Heart left ventricle (tissue), 16 donors: ENCODE measurements at regions not wholly inside any gene's neighbourhood (a gene's known extent, or its start where the extent isn't known, plus 50 kb on each side); places are given as distances from the start of the nearest gene placed in this dataset.

Source experiments
- ATAC-seq, 4 donors: fragments of 200-7000 bp; cut with Tn5 transposase; one replicate each; pipeline ENCODE4 v1.9.1; 2020 to 2022; ENCODE audit warnings: moderate library complexity in 4 of 4, mild to moderate bottlenecking in 3 of 4, moderate number of reproducible peaks in 1 of 4
- DNase-seq, 5 donors: peaks; one replicate each; pipeline ENCODE4 v3.0.0-alpha.2; 2020
- H3K27ac ChIP-seq, 12 donors: fragments of 200-600 bp; sonication (generic) in 4 of 12; one replicate each; pipeline versions ENCODE4 v1.5.0 to v1.8.0; 2016 to 2022; ENCODE audit warnings: mild to moderate bottlenecking in 2 of 12
- H3K27me3 ChIP-seq, 9 donors: fragments of 200-600 bp; sonication (generic) in 2 of 9; one replicate each; pipeline versions ENCODE4 v1.5.1 to v1.8.0; 2016 to 2022; ENCODE audit warnings: mild to moderate bottlenecking in 3 of 9
- H3K36me3 ChIP-seq, 9 donors: fragments of 200-600 bp; sonication (generic) in 2 of 9; one replicate each; pipeline versions ENCODE4 v1.5.0 to v1.8.0; 2018 to 2022; ENCODE audit warnings: mild to moderate bottlenecking in 2 of 9
- H3K4me1 ChIP-seq, 12 donors: fragments of 200-600 bp; sonication (generic) in 4 of 12; one replicate each; pipeline versions ENCODE4 v1.5.0 to v1.8.0; 2016 to 2022; ENCODE audit warnings: mild to moderate bottlenecking in 3 of 12
- H3K4me3 ChIP-seq, 12 donors: fragments of 200-600 bp; sonication (generic) in 4 of 12; one replicate each; pipeline versions ENCODE4 v1.5.0 to v1.8.0; 2017 to 2022; ENCODE audit warnings: mild to moderate bottlenecking in 9 of 12, moderate library complexity in 4 of 12
- H3K9me3 ChIP-seq, 12 donors: fragments of 200-600 bp; sonication (generic) in 4 of 12; one replicate each; pipeline versions ENCODE4 v1.5.0 to v1.8.0; 2016 to 2022; ENCODE audit warnings: mild to moderate bottlenecking in 1 of 12
- POLR2A ChIP-seq, 2 donors: fragments of 450-650 bp; IDR thresholded peaks; one replicate each; pipeline ENCODE4 v1.6.1; 2017; ENCODE audit warnings: antibody characterized with exemption in 2 of 2, mild to moderate bottlenecking in 2 of 2, moderate library complexity in 2 of 2
- WGBS, 4 donors: extraction: QIAGEN DNeasy Blood & Tissue Kit in 2 of 4; methylation state at CpG; one replicate each; pipeline versions ENCODE4 v1.1.5 to v1.1.7; 2013 to 2018; 5-methylcytosine and 5-hydroxymethylcytosine counted together
- intact Hi-C, 10 donors: fragments of 100-400 bp; cut with DNase I; formaldehyde crosslinking; loops; one replicate each; pipeline versions ENCODE4 v1.11.1 to v1.14.2; 2022
- TF ChIP-seq, protein P1 (sequence below), 12 donors: fragments of 200-600 bp; sonication (generic) in 4 of 12; IDR thresholded peaks; one replicate each; pipeline versions ENCODE4 v1.5.0 to v1.8.0; 2018 to 2022; ENCODE audit warnings: antibody characterized with exemption in 12 of 12, mild to moderate bottlenecking in 5 of 12
- donor health status: ischemic (EF 13 %, LVEDD 7.1; RV severe dilation, severe dysfunction).
- donor health status: healthy with polysubstance abuse.
- donor health status: DM: no; HTN: yes; CAD: no.
- donor health status: DM: no; HTN: no; CAD: no.
- donor health status: ischemic (EF 25% LVEDD 6.9; RV normal size, moderate dysfunction).
- donor health status: ischemic (EF 25% LVEDD 5.7; RV mildly dilated, moderate dysfunction).
- donor health status: healthy.
- donor health status: DM: yes; HTN: yes; CAD: no.
- donor health status: ischemic (EF 35%, LVEDD 5.7; RV mildly dilated, moderate dysfunction).
- donor health status: nonischemic (EF 11% LVEDD 7.7; RV severe dilation, severe dysfunction).
- donor health status: DM: yes; HTN: yes; CAD: no.
- donor health status: PGD.
- donor health status: ischemic (EF 29% LVEDD 5.4; RV normal size, mild dysfunction).
- donor health status: nonischemic (EF 23%, LVEDD 6.1; RV moderate dilation, normal function).

DNA sequence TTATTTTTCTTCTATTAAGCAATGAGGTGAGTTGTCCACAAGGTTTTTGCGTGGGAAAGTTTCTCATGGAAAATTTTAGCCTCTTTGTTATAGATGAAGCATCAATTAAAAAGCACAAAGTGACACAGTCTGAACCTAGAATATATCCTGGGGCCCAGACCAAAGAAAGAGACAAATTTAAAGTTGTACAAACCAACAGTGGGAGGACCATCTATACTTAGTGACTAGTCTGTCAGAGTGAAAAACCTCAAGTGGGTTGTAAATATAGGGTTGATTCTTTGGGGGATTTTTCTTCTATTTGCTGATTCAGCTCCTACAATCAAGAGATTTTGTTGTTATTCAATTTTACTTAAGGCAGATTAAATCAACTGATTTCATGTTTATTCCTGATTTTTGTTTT is 256.2 kb downstream of the SATB2 start:
- WGBS, 4 donors, result 71 to 82% (median 74%) methylated on average over 1 of the region's 1 CpG
- no peaks in the 10 kb centered on the region for H3K27me3 ChIP-seq
- intact Hi-C loops, result no loop called here
- H3K36me3 ChIP-seq, result no peaks in the 10 kb centered on the region
- TF ChIP-seq POLR2A (IDR thresholded peaks at IDR 0.05), result no peak
- TF ChIP-seq, protein P1, sequence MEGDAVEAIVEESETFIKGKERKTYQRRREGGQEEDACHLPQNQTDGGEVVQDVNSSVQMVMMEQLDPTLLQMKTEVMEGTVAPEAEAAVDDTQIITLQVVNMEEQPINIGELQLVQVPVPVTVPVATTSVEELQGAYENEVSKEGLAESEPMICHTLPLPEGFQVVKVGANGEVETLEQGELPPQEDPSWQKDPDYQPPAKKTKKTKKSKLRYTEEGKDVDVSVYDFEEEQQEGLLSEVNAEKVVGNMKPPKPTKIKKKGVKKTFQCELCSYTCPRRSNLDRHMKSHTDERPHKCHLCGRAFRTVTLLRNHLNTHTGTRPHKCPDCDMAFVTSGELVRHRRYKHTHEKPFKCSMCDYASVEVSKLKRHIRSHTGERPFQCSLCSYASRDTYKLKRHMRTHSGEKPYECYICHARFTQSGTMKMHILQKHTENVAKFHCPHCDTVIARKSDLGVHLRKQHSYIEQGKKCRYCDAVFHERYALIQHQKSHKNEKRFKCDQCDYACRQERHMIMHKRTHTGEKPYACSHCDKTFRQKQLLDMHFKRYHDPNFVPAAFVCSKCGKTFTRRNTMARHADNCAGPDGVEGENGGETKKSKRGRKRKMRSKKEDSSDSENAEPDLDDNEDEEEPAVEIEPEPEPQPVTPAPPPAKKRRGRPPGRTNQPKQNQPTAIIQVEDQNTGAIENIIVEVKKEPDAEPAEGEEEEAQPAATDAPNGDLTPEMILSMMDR (IDR thresholded peaks at IDR 0.05), result no peak
- H3K4me1 ChIP-seq, result no peaks in the 10 kb centered on the region
- ATAC-seq, result no peak
- H3K9me3 ChIP-seq, result no peaks in the 10 kb centered on the region
- no peak overlapping the region for H3K27ac ChIP-seq
- H3K4me3 ChIP-seq, result no peak overlapping the region
- no peak for DNase-seq

DNA sequence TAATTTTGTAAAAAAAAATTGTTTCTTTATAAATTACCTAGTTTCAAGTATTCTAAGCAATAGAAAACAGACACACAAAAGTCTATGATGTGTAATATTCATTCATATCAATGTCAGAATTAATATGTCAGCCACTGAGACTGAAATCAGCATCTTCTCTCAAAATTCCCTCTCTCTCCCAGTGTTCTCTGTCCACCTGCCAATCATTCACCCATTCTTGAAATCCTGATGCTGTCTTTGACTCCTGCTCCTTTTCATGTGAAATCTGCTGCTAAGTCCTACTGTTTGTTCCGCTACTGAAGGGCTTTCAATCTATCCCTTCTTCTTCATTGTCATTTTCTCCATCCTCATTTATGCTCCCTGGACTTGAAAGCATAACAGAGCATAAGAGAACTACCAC is 257.9 kb downstream of the SATB2 start:
- H3K4me3 ChIP-seq, result no peak overlapping the region
- WGBS, 4 donors, result 81 to 91% (median 88%) methylated on average over 1 of the region's 1 CpG
- TF ChIP-seq, protein P1 (IDR thresholded peaks at IDR 0.05), result no peak
- no peak for TF ChIP-seq POLR2A (IDR thresholded peaks at IDR 0.05)
- no peak for ATAC-seq
- H3K36me3 ChIP-seq, result no peaks in the 10 kb centered on the region
- intact Hi-C loops, result no loop called here
- no peaks in the 10 kb centered on the region for H3K4me1 ChIP-seq
- no peak overlapping the region for H3K27ac ChIP-seq
- no peak for DNase-seq
- no peaks in the 10 kb centered on the region for H3K27me3 ChIP-seq
- H3K9me3 ChIP-seq, result no peaks in the 10 kb centered on the region

DNA sequence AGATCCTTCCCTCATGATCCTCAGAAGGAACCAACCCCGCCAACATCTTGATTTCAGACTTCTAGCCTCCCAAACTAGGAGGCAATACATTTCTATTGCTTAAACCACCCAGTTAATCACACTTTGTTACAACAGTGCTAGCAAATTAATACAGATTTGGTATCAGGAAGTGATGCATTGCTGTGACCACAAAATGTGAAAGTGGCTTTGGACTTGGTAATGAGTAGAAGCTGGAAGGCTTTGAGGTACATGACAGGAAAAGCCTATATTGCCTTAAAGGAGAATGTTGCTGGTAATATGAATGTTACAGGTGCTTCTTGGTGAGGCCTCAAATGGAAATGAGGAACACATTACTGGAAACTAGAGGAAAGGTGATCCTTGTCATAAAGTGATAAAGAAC is 260.3 kb downstream of the SATB2 start:
- Histone ChIP-seq H3K27me3 (no peaks in the 10 kb centered on the region), H3K4me1 (no peaks in the 10 kb centered on the region), H3K4me3 (no peak overlapping the region), H3K36me3 (no peaks in the 10 kb centered on the region), H3K9me3 (no peaks in the 10 kb centered on the region), H3K27ac (no peak overlapping the region)
- no peak for TF ChIP-seq POLR2A (IDR thresholded peaks at IDR 0.05)
- 72 to 90% (median 83%) methylated on average over 1 of the region's 1 CpG for WGBS, 4 donors
- no peak for ATAC-seq
- no peak for DNase-seq
- intact Hi-C loops, result no loop called here

DNA sequence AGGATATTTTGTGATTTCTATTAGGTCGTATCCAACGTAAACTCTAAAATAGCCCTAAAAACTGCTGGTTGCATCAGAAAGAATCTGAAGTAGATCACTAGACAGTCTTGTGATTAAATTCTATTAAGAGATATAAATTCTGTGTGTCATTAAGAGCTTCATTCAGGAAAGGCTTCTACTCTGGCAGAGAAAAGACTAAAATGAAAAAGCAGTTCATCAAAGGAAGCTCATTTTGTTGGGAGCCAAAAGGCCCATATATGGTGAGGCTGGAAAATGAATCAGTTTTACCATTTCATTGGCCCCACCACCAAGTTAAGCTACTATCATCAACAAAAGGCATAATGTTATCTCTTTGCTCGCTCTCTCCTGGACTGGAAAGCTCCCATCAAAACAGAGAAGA is 261.1 kb downstream of the SATB2 start:
- Histone ChIP-seq H3K9me3 (no peaks in the 10 kb centered on the region), H3K4me1 (no peaks in the 10 kb centered on the region), H3K4me3 (no peak overlapping the region), H3K36me3 (no peaks in the 10 kb centered on the region), H3K27me3 (no peaks in the 10 kb centered on the region), H3K27ac (no peak overlapping the region)
- DNase-seq, result no peak
- no peak for TF ChIP-seq POLR2A (IDR thresholded peaks at IDR 0.05)
- TF ChIP-seq, protein P1 (IDR thresholded peaks at IDR 0.05), result no peak
- intact Hi-C loops, result no loop called here
- 78 to 85% (median 83%) methylated on average over 3 of the region's 3 CpGs for WGBS, 4 donors
- ATAC-seq, result no peak

DNA sequence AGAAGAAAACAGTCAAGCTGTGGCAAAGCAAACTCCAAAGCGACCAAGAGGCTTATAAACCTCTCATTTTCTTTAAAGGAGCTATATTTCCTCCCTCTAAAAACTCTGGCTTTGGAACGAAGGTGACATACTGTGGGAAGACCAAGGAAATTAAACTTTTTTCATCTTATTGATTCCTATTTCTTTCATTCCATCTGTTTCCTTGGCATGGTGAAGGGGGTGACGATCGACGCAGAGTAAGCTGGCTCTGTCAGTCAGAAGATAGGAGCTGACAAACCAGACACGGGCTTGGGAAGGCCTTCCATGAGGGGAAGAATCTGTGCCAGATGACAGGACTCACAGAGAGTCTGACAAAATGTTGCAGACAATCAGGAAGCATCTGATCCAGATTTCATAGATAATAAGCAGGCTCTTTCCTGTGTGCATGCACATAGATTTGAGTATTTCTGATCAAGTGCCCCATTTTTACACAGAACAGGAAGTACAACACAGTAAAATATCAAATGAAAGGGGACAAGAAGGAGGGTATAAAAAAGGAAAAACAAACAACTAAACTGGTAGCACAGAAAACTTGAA is 261.7 kb downstream of the SATB2 start:
- TF ChIP-seq, protein P1 (IDR thresholded peaks at IDR 0.05), result no peak
- no peak for TF ChIP-seq POLR2A (IDR thresholded peaks at IDR 0.05)
- no peak overlapping the region for H3K4me3 ChIP-seq
- ATAC-seq, result no peak
- no peaks in the 10 kb centered on the region for H3K36me3 ChIP-seq
- H3K4me1 ChIP-seq, result no peaks in the 10 kb centered on the region
- intact Hi-C loops, result no loop called here
- DNase-seq, result no peak
- no peaks in the 10 kb centered on the region for H3K9me3 ChIP-seq
- no peak overlapping the region for H3K27ac ChIP-seq
- H3K27me3 ChIP-seq, result no peaks in the 10 kb centered on the region
- 61 to 68% (median 65%) methylated on average over 6 of the region's 6 CpGs for WGBS, 4 donors
